Heart right ventricle (tissue), 16 donors: ENCODE measurements at regions not wholly inside any gene's neighbourhood (a gene's known extent, or its start where the extent isn't known, plus 50 kb on each side); places are given as distances from the start of the nearest gene placed in this dataset.

Experiments
- ATAC-seq, 8 donors: fragments of 200-7000 bp; cut with Tn5 transposase; one replicate each; pipeline ENCODE4 v1.9.1; 2020; ENCODE audit warnings: mild to moderate bottlenecking in 8 of 8, moderate library complexity in 8 of 8, moderate number of reproducible peaks in 1 of 8
- DNase-seq, 2 donors: peaks; one replicate each; pipeline ENCODE4 v3.0.0-alpha.2; 2020
- H3K27ac ChIP-seq, 10 donors: fragments of 200-600 bp; sonication (generic) in 2 of 10; one replicate each; pipeline versions ENCODE4 v1.5.0 to v1.8.0; 2020 to 2022; ENCODE audit warnings: mild to moderate bottlenecking in 3 of 10
- H3K27me3 ChIP-seq, 7 donors: fragments of 200-600 bp; one replicate each; pipeline ENCODE4 v1.8.0; 2021 to 2022; ENCODE audit warnings: mild to moderate bottlenecking in 2 of 7
- H3K36me3 ChIP-seq, 9 donors: fragments of 200-600 bp; sonication (generic) in 1 of 9; one replicate each; pipeline versions ENCODE4 v1.5.0 to v1.8.0; 2020 to 2022; ENCODE audit warnings: mild to moderate bottlenecking in 2 of 9
- H3K4me1 ChIP-seq, 9 donors: fragments of 200-600 bp; sonication (generic) in 1 of 9; one replicate each; pipeline versions ENCODE4 v1.5.0 to v1.8.0; 2020 to 2022; ENCODE audit warnings: mild to moderate bottlenecking in 4 of 9
- H3K4me3 ChIP-seq, 10 donors: fragments of 200-600 bp; sonication (generic) in 2 of 10; one replicate each; pipeline versions ENCODE4 v1.5.0 to v1.8.0; 2020 to 2022; ENCODE audit warnings: mild to moderate bottlenecking in 7 of 10, moderate library complexity in 2 of 10
- H3K9me3 ChIP-seq, 11 donors: fragments of 200-600 bp in 10 of 11; sonication (generic) in 2 of 11; one replicate each; pipeline versions ENCODE4 v1.5.0 to v1.8.0; 2013 to 2022; ENCODE audit warnings: mild to moderate bottlenecking in 2 of 11, control low read depth in 1 of 11, moderate library complexity in 1 of 11
- WGBS, 2 donors: extraction: QIAGEN DNeasy Blood & Tissue Kit; methylation state at CpG; one replicate each; pipeline ENCODE4 v1.1.7; 2013; ENCODE audit warnings: inconsistent platforms in 1 of 2; 5-methylcytosine and 5-hydroxymethylcytosine counted together
- intact Hi-C, 10 donors: fragments of 100-400 bp; cut with DNase I; formaldehyde crosslinking; loops; one replicate each; pipeline versions ENCODE4 v1.11.1 to v1.14.2; 2022
- TF ChIP-seq, protein P1 (sequence below), 9 donors: fragments of 200-600 bp; sonication (generic) in 2 of 9; IDR thresholded peaks; one replicate each; pipeline versions ENCODE4 v1.5.0 to v1.8.0; 2021 to 2022; ENCODE audit warnings: antibody characterized with exemption in 9 of 9, mild to moderate bottlenecking in 5 of 9, moderate library complexity in 1 of 9
- donor health status: Arrhythmogenic right ventricular cardiomyopathy.
- donor health status: ischemic (EF 13 %, LVEDD 7.1; RV severe dilation, severe dysfunction).
- donor health status: healthy with polysubstance abuse.
- donor health status: DM: no; HTN: yes; CAD: no.
- donor health status: DM: no; HTN: no; CAD: no.
- donor health status: ischemic (EF 25% LVEDD 6.9; RV normal size, moderate dysfunction).
- donor health status: ischemic (EF 25% LVEDD 5.7; RV mildly dilated, moderate dysfunction).
- donor health status: healthy.
- donor health status: DM: yes; HTN: yes; CAD: no.
- donor health status: Ischemic cardiomyopathy.
- donor health status: ischemic (EF 35%, LVEDD 5.7; RV mildly dilated, moderate dysfunction).
- donor health status: nonischemic (EF 11% LVEDD 7.7; RV severe dilation, severe dysfunction).
- donor health status: DM: yes; HTN: yes; CAD: no.
- donor health status: PGD.
- donor health status: ischemic (EF 29% LVEDD 5.4; RV normal size, mild dysfunction).
- donor health status: nonischemic (EF 23%, LVEDD 6.1; RV moderate dilation, normal function).

DNA sequence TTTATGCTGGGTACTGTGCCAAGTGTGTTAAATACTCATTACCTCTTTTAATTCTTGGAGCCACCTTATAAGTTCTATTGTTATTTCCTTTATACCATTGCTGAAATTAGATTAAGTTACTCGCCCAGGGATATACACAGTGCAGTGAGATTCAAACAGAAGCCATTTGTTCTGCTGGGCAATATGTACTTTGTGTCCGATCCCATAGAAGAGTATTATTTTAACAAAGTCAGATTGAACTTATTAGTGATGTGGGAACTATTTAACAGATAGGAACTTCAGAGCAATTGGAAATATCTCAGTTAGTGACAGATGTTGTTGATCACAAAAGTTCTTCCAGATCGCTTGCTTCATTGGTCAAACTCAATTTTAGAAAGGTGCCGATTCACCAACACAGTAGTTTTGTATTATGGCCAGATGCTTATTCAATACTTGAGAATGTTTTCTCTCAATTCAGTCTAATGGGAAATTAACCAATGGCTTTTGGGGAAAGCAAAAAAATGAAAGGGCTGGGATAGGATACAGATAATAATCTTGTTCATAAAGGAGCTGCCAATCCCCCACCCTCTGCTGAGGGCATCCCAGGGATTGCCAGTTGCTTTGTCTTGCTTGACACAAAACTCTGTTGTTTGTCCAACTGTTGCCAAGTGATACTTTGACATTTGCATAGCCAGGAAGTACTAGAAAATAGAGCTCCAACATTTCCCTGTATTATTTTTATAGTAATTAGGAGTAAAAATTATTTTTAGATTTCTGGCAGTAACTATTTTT lies 94.8 kb upstream of the SEMA6A start:
- H3K36me3 ChIP-seq: no peaks in the 10 kb centered on the region
- H3K27ac ChIP-seq: peak overlapping the region in 2 of 10 donors; percentile 21 to 26
- TF ChIP-seq, protein P1, sequence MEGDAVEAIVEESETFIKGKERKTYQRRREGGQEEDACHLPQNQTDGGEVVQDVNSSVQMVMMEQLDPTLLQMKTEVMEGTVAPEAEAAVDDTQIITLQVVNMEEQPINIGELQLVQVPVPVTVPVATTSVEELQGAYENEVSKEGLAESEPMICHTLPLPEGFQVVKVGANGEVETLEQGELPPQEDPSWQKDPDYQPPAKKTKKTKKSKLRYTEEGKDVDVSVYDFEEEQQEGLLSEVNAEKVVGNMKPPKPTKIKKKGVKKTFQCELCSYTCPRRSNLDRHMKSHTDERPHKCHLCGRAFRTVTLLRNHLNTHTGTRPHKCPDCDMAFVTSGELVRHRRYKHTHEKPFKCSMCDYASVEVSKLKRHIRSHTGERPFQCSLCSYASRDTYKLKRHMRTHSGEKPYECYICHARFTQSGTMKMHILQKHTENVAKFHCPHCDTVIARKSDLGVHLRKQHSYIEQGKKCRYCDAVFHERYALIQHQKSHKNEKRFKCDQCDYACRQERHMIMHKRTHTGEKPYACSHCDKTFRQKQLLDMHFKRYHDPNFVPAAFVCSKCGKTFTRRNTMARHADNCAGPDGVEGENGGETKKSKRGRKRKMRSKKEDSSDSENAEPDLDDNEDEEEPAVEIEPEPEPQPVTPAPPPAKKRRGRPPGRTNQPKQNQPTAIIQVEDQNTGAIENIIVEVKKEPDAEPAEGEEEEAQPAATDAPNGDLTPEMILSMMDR (IDR thresholded peaks at IDR 0.05): no peak
- intact Hi-C loops: loop anchor here in 1 of 10 donors (10.0 kb wide), 1 partner anchor 115 kb away; no protein-coding TSS in a partner anchor
- DNase-seq: peak in 1 of 2 donors; percentile 19
- H3K9me3 ChIP-seq: no peaks in the 10 kb centered on the region
- no peak overlapping the region for H3K4me3 ChIP-seq
- no peaks in the 10 kb centered on the region for H3K27me3 ChIP-seq
- peak in 7 of 8 donors; percentile 38 to 82 (median 63) for ATAC-seq
- 64 to 72% methylated on average over 4 of the region's 4 CpGs for WGBS, 2 donors
- peaks cover 0 to 21% (median 11%) of the 10 kb centered on the region in 9 donors for H3K4me1 ChIP-seq

GRCh38 chr5:116668390-116668789 lies 93.8 kb upstream of the SEMA6A start:
- no peak for ATAC-seq
- Histone ChIP-seq H3K4me3 (no peak overlapping the region), H3K27me3 (no peaks in the 10 kb centered on the region), H3K36me3 (no peaks in the 10 kb centered on the region), H3K9me3 (no peaks in the 10 kb centered on the region), H3K27ac (no peak overlapping the region), H3K4me1 (peaks cover 0 to 21% (median 11%) of the 10 kb centered on the region in 9 donors)
- DNase-seq: no peak
- TF ChIP-seq, protein P1 (IDR thresholded peaks at IDR 0.05): no peak
- WGBS, 2 donors: 93 to 98% methylated on average over 1 of the region's 1 CpG
- intact Hi-C loops: no loop called here

- H3K36me3 ChIP-seq: no peaks in the 10 kb centered on the region
- peaks cover 0 to 6% (median 0%) of the 10 kb centered on the region in 11 donors for H3K9me3 ChIP-seq
- H3K27ac ChIP-seq: no peak overlapping the region
- no peaks in the 10 kb centered on the region for H3K27me3 ChIP-seq
- TF ChIP-seq, protein P1 (IDR thresholded peaks at IDR 0.05): no peak
- DNase-seq (no peak), ATAC-seq (no peak)
- no peak overlapping the region for H3K4me3 ChIP-seq
- H3K4me1 ChIP-seq: peaks cover 0 to 21% (median 11%) of the 10 kb centered on the region in 9 donors
- intact Hi-C loops: no loop called here
- WGBS, 2 donors: 67 to 75% methylated on average over 3 of the region's 3 CpGs
These were observed 92.3 kb upstream of the SEMA6A start for GRCh38 chr5:116666901-116667300.

GRCh38 chr5:116664988-116665387 lies 90.4 kb upstream of the SEMA6A start:
- DNase-seq (no peak), ATAC-seq (no peak)
- Histone ChIP-seq H3K9me3 (peaks cover 0 to 18% (median 0%) of the 10 kb centered on the region in 11 donors), H3K4me3 (no peak overlapping the region), H3K27me3 (peaks cover 0 to 5% (median 0%) of the 10 kb centered on the region in 7 donors), H3K27ac (no peak overlapping the region), H3K36me3 (no peaks in the 10 kb centered on the region), H3K4me1 (peaks cover 0 to 11% (median 5%) of the 10 kb centered on the region in 9 donors)
- TF ChIP-seq, protein P1 (IDR thresholded peaks at IDR 0.05): no peak
- 73 to 83% methylated on average over 5 of the region's 5 CpGs for WGBS, 2 donors
- intact Hi-C loops: no loop called here
